Upper lobe of left lung (tissue), 6 donors: ENCODE measurements at regions not wholly inside any gene's neighbourhood (a gene's known extent, or its start where the extent isn't known, plus 50 kb on each side); places are given as distances from the start of the nearest gene placed in this dataset.

Experiments used
- ATAC-seq, 2 donors: fragments of 200-7000 bp; cut with Tn5 transposase; one replicate each; pipeline ENCODE4 v1.9.1; 2022; ENCODE audit warnings: mild to moderate bottlenecking in 2 of 2, moderate library complexity in 2 of 2; ENCODE audit not compliant: low FRiP score in 2 of 2
- DNase-seq, 2 donors: peaks; one replicate each; pipeline ENCODE4 v3.0.0-alpha.2; 2019 to 2020
- H3K27ac ChIP-seq, 4 donors: fragments of 200-600 bp; sonication (generic); one replicate each; pipeline ENCODE4 v1.5.1; 2016 to 2019
- H3K27me3 ChIP-seq, 4 donors: fragments of 200-600 bp; sonication (generic); one replicate each; pipeline ENCODE4 v1.5.1; 2017 to 2019
- H3K36me3 ChIP-seq, 4 donors: fragments of 200-600 bp; sonication (generic); one replicate each; pipeline ENCODE4 v1.5.1; 2016 to 2019
- H3K4me1 ChIP-seq, 4 donors: fragments of 200-600 bp; sonication (generic); one replicate each; pipeline ENCODE4 v1.5.1; 2018 to 2019
- H3K4me3 ChIP-seq, 4 donors: fragments of 200-600 bp; sonication (generic); one replicate each; pipeline ENCODE4 v1.5.1; 2017 to 2019; ENCODE audit warnings: mild to moderate bottlenecking in 2 of 4, moderate library complexity in 1 of 4
- H3K9me3 ChIP-seq, 4 donors: fragments of 200-600 bp; sonication (generic); one replicate each; pipeline ENCODE4 v1.5.1; 2018 to 2019
- CTCF ChIP-seq, 6 experiments: fragments of 450-650 bp in 4 of 6; fragments of 200-600 bp in 2 of 6; sonication (generic) in 2 of 6; IDR thresholded peaks; one replicate each; pipeline ENCODE4 v1.5.1; 2016 to 2019; ENCODE audit warnings: antibody characterized with exemption in 6 of 6
- EP300 ChIP-seq, 4 donors: sonication (generic); formaldehyde crosslinking; IDR thresholded peaks; one replicate each; pipeline ENCODE4 v1.5.1; 2017; ENCODE audit warnings: antibody characterized with exemption in 4 of 4, control low read depth in 2 of 4
- POLR2A ChIP-seq, 4 donors: fragments of 450-650 bp; IDR thresholded peaks; one replicate each; pipeline ENCODE4 v1.5.1; 2016 to 2017; ENCODE audit warnings: antibody characterized with exemption in 4 of 4, mild to moderate bottlenecking in 2 of 4
- POLR2AphosphoS5 ChIP-seq, 2 donors: sonication (generic); formaldehyde crosslinking; IDR thresholded peaks; one replicate each; pipeline ENCODE4 v1.5.1; 2017; ENCODE audit warnings: antibody characterized with exemption in 2 of 2
- WGBS, 2 donors: methylation state at CpG; one replicate each; pipeline ENCODE4 v1.1.5; 2017 to 2018; 5-methylcytosine and 5-hydroxymethylcytosine counted together
- donor health status: DM: no; HTN: no; CAD: no; lungs with moderate emphysema.
- donor health status: DM: no; HTN: yes; CAD: no; lungs with severe emphysema.

- H3K9me3 ChIP-seq: peaks cover 4 to 14% (median 12%) of the 10 kb centered on the region in 4 donors
- H3K27ac ChIP-seq: no peak overlapping the region
- no peaks in the 10 kb centered on the region for H3K4me1 ChIP-seq
- ATAC-seq (no peak), DNase-seq (no peak)
- H3K36me3 ChIP-seq: no peaks in the 10 kb centered on the region
- no peak for TF ChIP-seq EP300 (IDR thresholded peaks at IDR 0.05)
- no peak for TF ChIP-seq POLR2AphosphoS5 (IDR thresholded peaks at IDR 0.05)
- no peak for TF ChIP-seq CTCF (IDR thresholded peaks at IDR 0.05)
- no peak for TF ChIP-seq POLR2A (IDR thresholded peaks at IDR 0.05)
- no peak overlapping the region for H3K4me3 ChIP-seq
- no peaks in the 10 kb centered on the region for H3K27me3 ChIP-seq
- 98 to 100% methylated on average over 2 of the region's 2 CpGs for WGBS, 2 donors
Observed at GRCh38 chr12:124211753-124212152, 83.1 kb upstream of the RFLNA start.

- DNase-seq (no peak), ATAC-seq (no peak)
- H3K27me3 ChIP-seq: no peaks in the 10 kb centered on the region
- no peaks in the 10 kb centered on the region for H3K36me3 ChIP-seq
- peaks cover 0 to 7% (median 2%) of the 10 kb centered on the region in 4 donors for H3K4me1 ChIP-seq
- TF ChIP-seq POLR2A (IDR thresholded peaks at IDR 0.05) (no peak), POLR2AphosphoS5 (IDR thresholded peaks at IDR 0.05) (no peak), CTCF (IDR thresholded peaks at IDR 0.05) (no peak), EP300 (IDR thresholded peaks at IDR 0.05) (no peak)
- H3K4me3 ChIP-seq: no peak overlapping the region
- peaks cover 4 to 14% (median 12%) of the 10 kb centered on the region in 4 donors for H3K9me3 ChIP-seq
- WGBS, 2 donors: 71 to 78% methylated on average over 11 of the region's 11 CpGs
- no peak overlapping the region for H3K27ac ChIP-seq
Observed at GRCh38 chr12:124213666-124214347, 81.1 kb upstream of the RFLNA start.

GRCh38 chr12:124214574-124214973 lies 80.3 kb upstream of the RFLNA start:
- no peak for ATAC-seq
- TF ChIP-seq POLR2AphosphoS5 (IDR thresholded peaks at IDR 0.05) (no peak), EP300 (IDR thresholded peaks at IDR 0.05) (no peak), POLR2A (IDR thresholded peaks at IDR 0.05) (no peak), CTCF (IDR thresholded peaks at IDR 0.05) (no peak)
- 96% methylated on average over 3 of the region's 3 CpGs for WGBS, 2 donors
- DNase-seq: no peak
- H3K4me3 ChIP-seq: no peak overlapping the region
- peaks cover 4 to 14% (median 12%) of the 10 kb centered on the region in 4 donors for H3K9me3 ChIP-seq
- no peak overlapping the region for H3K27ac ChIP-seq
- H3K36me3 ChIP-seq: no peaks in the 10 kb centered on the region
- no peaks in the 10 kb centered on the region for H3K27me3 ChIP-seq
- H3K4me1 ChIP-seq: peaks cover 0 to 7% (median 2%) of the 10 kb centered on the region in 4 donors

- Histone ChIP-seq H3K36me3 (no peaks in the 10 kb centered on the region), H3K4me1 (peaks cover 0 to 7% (median 2%) of the 10 kb centered on the region in 4 donors), H3K9me3 (peaks cover 4 to 19% (median 15%) of the 10 kb centered on the region in 4 donors), H3K27ac (no peak overlapping the region), H3K4me3 (no peak overlapping the region), H3K27me3 (no peaks in the 10 kb centered on the region)
- ATAC-seq (no peak), DNase-seq (no peak)
- 92 to 95% methylated on average over 10 of the region's 10 CpGs for WGBS, 2 donors
- TF ChIP-seq POLR2AphosphoS5 (IDR thresholded peaks at IDR 0.05) (no peak), EP300 (IDR thresholded peaks at IDR 0.05) (no peak), POLR2A (IDR thresholded peaks at IDR 0.05) (no peak), CTCF (IDR thresholded peaks at IDR 0.05) (no peak)
Observed at GRCh38 chr12:124216966-124217365, 77.9 kb upstream of the RFLNA start.
